Mesenchymal stem cell (in vitro differentiated cells and primary cell): ENCODE measurements at regions not wholly inside any gene's neighbourhood (a gene's known extent, or its start where the extent isn't known, plus 50 kb on each side); places are given as distances from the start of the nearest gene placed in this dataset.

Source experiments
- DNase-seq: peaks from one replicate; pipeline ENCODE4 v3.0.0-alpha.2; 2013
- H2AFZ ChIP-seq: one replicate; pipeline ENCODE4 v1.6.1; 2013; ENCODE audit warnings: low read depth, mild to moderate bottlenecking, control low read depth, inconsistent platforms, low read length, moderate library complexity
- H2AK5ac ChIP-seq: 2 replicates; pipeline ENCODE4 v1.6.1; 2013; ENCODE audit warnings: low read length, moderate library complexity, mild to moderate bottlenecking, inconsistent platforms; ENCODE audit not compliant: severe bottlenecking
- H2BK120ac ChIP-seq: one replicate; pipeline ENCODE4 v1.6.1; 2013; ENCODE audit warnings: low read depth, mild to moderate bottlenecking, inconsistent platforms, low read length, moderate library complexity
- H2BK12ac ChIP-seq, 2 experiments: one replicate each; pipeline ENCODE4 v1.6.1; 2013; ENCODE audit warnings: inconsistent platforms in 2 of 2, low read length in 2 of 2, mild to moderate bottlenecking in 2 of 2, moderate library complexity in 2 of 2, control low read depth in 1 of 2
- H2BK15ac ChIP-seq: one replicate; pipeline ENCODE4 v1.6.1; 2013; ENCODE audit warnings: mild to moderate bottlenecking, low read depth, inconsistent platforms; ENCODE audit not compliant: poor library complexity, severe bottlenecking
- H2BK5ac ChIP-seq: 2 replicates; pipeline ENCODE4 v1.6.1; 2013; ENCODE audit warnings: low read depth, mild to moderate bottlenecking, low read length, control low read depth, inconsistent platforms; ENCODE audit not compliant: poor library complexity, severe bottlenecking
- H3K14ac ChIP-seq, 2 experiments: one replicate each; pipeline ENCODE4 v1.6.1; 2013; ENCODE audit warnings: inconsistent platforms in 2 of 2, low read length in 2 of 2, control low read depth in 1 of 2, mild to moderate bottlenecking in 1 of 2, moderate library complexity in 1 of 2
- H3K18ac ChIP-seq, 2 experiments: one replicate each; pipeline ENCODE4 v1.6.1; 2013; ENCODE audit warnings: inconsistent platforms in 2 of 2, low read length in 2 of 2, control low read depth in 1 of 2, low read depth in 1 of 2, mild to moderate bottlenecking in 1 of 2
- H3K23ac ChIP-seq, 2 experiments: one replicate each; pipeline ENCODE4 v1.6.1; 2013; ENCODE audit warnings: inconsistent platforms in 2 of 2, low read length in 2 of 2, mild to moderate bottlenecking in 2 of 2, moderate library complexity in 2 of 2, control low read depth in 1 of 2
- H3K27ac ChIP-seq: 2 replicates; pipeline ENCODE4 v1.5.1; 2013; ENCODE audit warnings: mild to moderate bottlenecking, moderate library complexity, low read length, control low read depth, inconsistent platforms; ENCODE audit not compliant: poor library complexity, severe bottlenecking
- H3K27me3 ChIP-seq, 2 experiments: 2 replicates each; pipeline versions ENCODE4 v1.6.1 to v1.7.0; 2013; ENCODE audit warnings: low read length in 2 of 2, mild to moderate bottlenecking in 2 of 2, moderate library complexity in 2 of 2, control low read depth in 1 of 2, inconsistent platforms in 1 of 2; ENCODE audit not compliant: control insufficient read depth in 1 of 2, insufficient read depth in 1 of 2
- H3K36me3 ChIP-seq, 2 experiments: 2 replicates each; pipeline versions ENCODE4 v1.6.1 to v1.7.0; 2013; ENCODE audit warnings: low read length in 2 of 2, control low read depth in 1 of 2, inconsistent platforms in 1 of 2, low read depth in 1 of 2, mild to moderate bottlenecking in 1 of 2; ENCODE audit not compliant: insufficient read depth in 2 of 2, control insufficient read depth in 1 of 2
- H3K4ac ChIP-seq, 2 experiments: one replicate each; pipeline ENCODE4 v1.6.1; 2013; ENCODE audit warnings: inconsistent platforms in 2 of 2, low read length in 2 of 2, mild to moderate bottlenecking in 2 of 2, moderate library complexity in 2 of 2, control low read depth in 1 of 2, low read depth in 1 of 2
- H3K4me1 ChIP-seq: 2 replicates; pipeline ENCODE4 v1.6.1; 2013; ENCODE audit warnings: low read depth, low read length, control low read depth; ENCODE audit not compliant: control insufficient read depth, insufficient read depth
- H3K4me2 ChIP-seq: 2 replicates; pipeline ENCODE4 v1.6.1; 2013; ENCODE audit warnings: low read length, mild to moderate bottlenecking, inconsistent platforms; ENCODE audit not compliant: poor library complexity, severe bottlenecking
- H3K4me3 ChIP-seq, 2 experiments: 2 replicates each; pipeline versions ENCODE4 v1.5.1 to v1.7.0; 2013; ENCODE audit warnings: low read length in 2 of 2, mild to moderate bottlenecking in 2 of 2, control low read depth in 1 of 2, low read depth in 1 of 2; ENCODE audit not compliant: insufficient read depth in 1 of 2
- H3K79me1 ChIP-seq: replicated peaks from 2 replicates; pipeline ENCODE4 v1.6.1; 2013; ENCODE audit warnings: mild to moderate bottlenecking, control low read depth, low read length, inconsistent platforms; ENCODE audit not compliant: poor library complexity, severe bottlenecking
- H3K9ac ChIP-seq: 2 replicates; pipeline ENCODE4 v1.7.0; 2013; ENCODE audit warnings: mild to moderate bottlenecking, low read length, moderate library complexity
- H3K9me3 ChIP-seq: 2 replicates; pipeline ENCODE4 v1.7.0; 2013; ENCODE audit warnings: mild to moderate bottlenecking, low read length; ENCODE audit not compliant: control insufficient read depth
- H4K8ac ChIP-seq: one replicate; pipeline ENCODE4 v1.6.1; 2013; ENCODE audit warnings: inconsistent platforms, mild to moderate bottlenecking, low read length, moderate library complexity
- H4K91ac ChIP-seq: one replicate; pipeline ENCODE4 v1.6.1; 2013; ENCODE audit warnings: mild to moderate bottlenecking, low read length, inconsistent platforms
- WGBS: methylation state at CpG from one replicate; pipeline ENCODE4 v1.1.7; 2013; ENCODE audit warnings: mixed read lengths; 5-methylcytosine and 5-hydroxymethylcytosine counted together

DNA sequence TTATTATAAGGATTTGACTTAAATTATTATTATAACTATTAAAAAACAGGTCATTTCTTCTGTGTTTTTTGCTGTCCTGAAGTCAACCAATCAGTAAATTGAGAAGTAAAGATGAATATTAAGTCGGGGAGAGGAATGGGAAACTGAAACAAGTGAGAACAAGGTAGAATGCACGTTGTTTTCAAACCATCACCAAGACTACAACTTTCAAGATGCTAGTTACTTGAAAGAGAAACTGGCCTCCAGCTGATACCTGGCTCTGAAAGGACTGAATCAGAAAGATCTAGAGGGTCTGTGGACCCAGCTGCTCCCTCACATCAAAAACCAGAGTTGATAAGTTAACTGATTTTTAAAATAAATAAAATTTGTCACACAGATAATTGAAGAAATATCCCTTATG lies 1301.5 kb upstream of the ATXN8OS start:
- H3K4me3 ChIP-seq, result no peak overlapping the region
- H2BK15ac ChIP-seq, result no peak overlapping the region
- H3K9me3 ChIP-seq, result no peaks in the 10 kb centered on the region
- no peak overlapping the region for H2AFZ ChIP-seq
- DNase-seq, result no peak
- H3K14ac ChIP-seq, result no peak overlapping the region
- no peaks in the 10 kb centered on the region for H3K79me1 ChIP-seq
- WGBS, result no CpG with 5 or more reads among the region's 2 CpGs
- no peak overlapping the region for H3K4me2 ChIP-seq
- no peak overlapping the region for H3K9ac ChIP-seq
- no peak overlapping the region for H3K4ac ChIP-seq
- no peak overlapping the region for H3K23ac ChIP-seq
- H3K27me3 ChIP-seq, result no peaks in the 10 kb centered on the region
- no peaks in the 10 kb centered on the region for H3K4me1 ChIP-seq
- no peak overlapping the region for H2BK120ac ChIP-seq
- no peak overlapping the region for H3K27ac ChIP-seq
- H4K8ac ChIP-seq, result no peak overlapping the region
- H3K18ac ChIP-seq, result no peak overlapping the region
- H3K36me3 ChIP-seq, result no peaks in the 10 kb centered on the region
- H2AK5ac ChIP-seq, result no peak overlapping the region
- H2BK12ac ChIP-seq, result no peak overlapping the region
- H4K91ac ChIP-seq, result no peak overlapping the region
- no peak overlapping the region for H2BK5ac ChIP-seq

DNA sequence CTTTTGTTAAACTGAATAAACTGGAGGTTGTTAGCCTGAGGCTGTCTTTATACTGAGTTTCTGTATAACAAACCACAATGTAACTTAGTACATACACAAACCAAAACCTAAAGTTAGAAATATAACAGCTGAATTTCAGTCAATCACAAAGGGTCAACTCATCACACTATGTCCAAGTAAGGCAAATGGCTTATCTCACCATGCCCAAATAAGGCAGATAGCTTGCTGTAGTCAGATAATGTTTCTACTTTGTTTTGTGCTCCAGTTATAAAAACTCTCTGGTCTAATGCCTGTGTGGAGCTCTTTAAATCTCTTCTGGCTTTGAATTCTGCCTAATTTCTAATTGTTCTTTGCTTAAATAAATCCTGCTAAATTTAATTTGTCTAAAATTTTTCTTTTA lies 1323.4 kb upstream of the ATXN8OS start:
- H2BK120ac ChIP-seq, result no peak overlapping the region
- no peak overlapping the region for H3K27ac ChIP-seq
- H3K4ac ChIP-seq, result no peak overlapping the region
- H4K8ac ChIP-seq, result no peak overlapping the region
- H3K23ac ChIP-seq, result no peak overlapping the region
- no peak overlapping the region for H3K14ac ChIP-seq
- H3K4me2 ChIP-seq, result no peak overlapping the region
- no peaks in the 10 kb centered on the region for H3K36me3 ChIP-seq
- H3K4me1 ChIP-seq, result no peaks in the 10 kb centered on the region
- H3K79me1 ChIP-seq, result no peaks in the 10 kb centered on the region
- no peaks in the 10 kb centered on the region for H3K27me3 ChIP-seq
- no peak overlapping the region for H2AK5ac ChIP-seq
- no peak overlapping the region for H3K9ac ChIP-seq
- H3K9me3 ChIP-seq, result peaks cover 12% of the 10 kb centered on the region
- DNase-seq, result no peak
- H2BK15ac ChIP-seq, result no peak overlapping the region
- H4K91ac ChIP-seq, result no peak overlapping the region
- H2BK5ac ChIP-seq, result no peak overlapping the region
- H3K4me3 ChIP-seq, result no peak overlapping the region
- H2AFZ ChIP-seq, result no peak overlapping the region
- no peak overlapping the region for H2BK12ac ChIP-seq
- H3K18ac ChIP-seq, result no peak overlapping the region

DNA sequence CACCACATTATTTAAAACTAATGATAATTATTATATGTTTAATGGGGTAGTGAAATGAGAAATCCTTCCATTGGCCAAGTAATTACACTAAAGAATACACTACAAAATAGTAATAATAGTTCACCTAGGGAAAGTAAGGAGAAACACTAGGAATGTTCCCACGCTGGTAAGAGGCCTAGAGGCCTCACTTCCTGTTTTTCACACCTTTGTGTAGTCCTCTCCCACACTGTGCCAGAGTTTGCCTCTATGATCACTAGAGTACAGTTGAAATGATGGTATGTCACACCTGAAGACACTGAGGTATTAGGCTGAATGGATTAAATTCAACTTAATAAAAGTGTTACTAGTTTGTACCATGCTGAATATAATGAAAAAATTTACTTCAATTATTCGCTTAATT lies 1348.0 kb upstream of the ATXN8OS start:
- H2BK15ac ChIP-seq, result no peak overlapping the region
- no peak overlapping the region for H3K18ac ChIP-seq
- H3K79me1 ChIP-seq, result no peaks in the 10 kb centered on the region
- H2BK12ac ChIP-seq, result no peak overlapping the region
- H2BK5ac ChIP-seq, result no peak overlapping the region
- no peak overlapping the region for H2AFZ ChIP-seq
- no peaks in the 10 kb centered on the region for H3K4me1 ChIP-seq
- H3K23ac ChIP-seq, result no peak overlapping the region
- H2BK120ac ChIP-seq, result no peak overlapping the region
- H3K36me3 ChIP-seq, result no peaks in the 10 kb centered on the region
- H3K27me3 ChIP-seq, result no peaks in the 10 kb centered on the region
- H3K4ac ChIP-seq, result no peak overlapping the region
- no peak overlapping the region for H3K9ac ChIP-seq
- no peak overlapping the region for H4K8ac ChIP-seq
- DNase-seq, result no peak
- 83% methylated on average over 1 of the region's 2 CpGs for WGBS
- no peak overlapping the region for H3K4me2 ChIP-seq
- H2AK5ac ChIP-seq, result no peak overlapping the region
- no peak overlapping the region for H3K14ac ChIP-seq
- no peak overlapping the region for H4K91ac ChIP-seq
- peaks cover 12% of the 10 kb centered on the region for H3K9me3 ChIP-seq
- H3K4me3 ChIP-seq, result no peak overlapping the region
- no peak overlapping the region for H3K27ac ChIP-seq

DNA sequence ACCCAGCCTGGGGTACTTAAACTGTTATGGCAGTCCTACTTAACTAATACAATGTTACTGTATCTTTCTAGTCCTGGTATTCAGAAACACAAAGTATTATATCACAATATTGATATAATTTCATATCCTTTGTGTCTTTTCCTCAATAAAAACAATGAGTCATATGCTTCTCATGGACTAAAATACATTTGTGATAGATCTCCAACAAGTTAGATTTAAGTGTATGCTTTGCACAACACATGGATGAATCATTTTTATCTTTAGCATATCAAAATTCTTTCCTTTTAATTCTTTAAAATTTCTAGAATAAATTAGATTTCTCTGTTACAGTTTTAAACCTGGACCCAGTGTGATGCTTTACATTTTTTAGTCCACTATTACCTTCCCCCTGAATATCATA lies 1357.8 kb upstream of the ATXN8OS start:
- H4K91ac ChIP-seq, result no peak overlapping the region
- H3K4me3 ChIP-seq, result no peak overlapping the region
- no peak overlapping the region for H3K27ac ChIP-seq
- no peak for DNase-seq
- no peaks in the 10 kb centered on the region for H3K4me1 ChIP-seq
- no peak overlapping the region for H3K4me2 ChIP-seq
- no peaks in the 10 kb centered on the region for H3K9me3 ChIP-seq
- H3K14ac ChIP-seq, result no peak overlapping the region
- no peak overlapping the region for H3K9ac ChIP-seq
- H3K18ac ChIP-seq, result no peak overlapping the region
- H3K79me1 ChIP-seq, result no peaks in the 10 kb centered on the region
- H2BK12ac ChIP-seq, result no peak overlapping the region
- H3K4ac ChIP-seq, result no peak overlapping the region
- H3K23ac ChIP-seq, result no peak overlapping the region
- H2BK15ac ChIP-seq, result no peak overlapping the region
- no peak overlapping the region for H2BK120ac ChIP-seq
- H4K8ac ChIP-seq, result no peak overlapping the region
- no peaks in the 10 kb centered on the region for H3K27me3 ChIP-seq
- H2BK5ac ChIP-seq, result no peak overlapping the region
- no peak overlapping the region for H2AK5ac ChIP-seq
- H2AFZ ChIP-seq, result no peak overlapping the region
- no peaks in the 10 kb centered on the region for H3K36me3 ChIP-seq
